BE2C (cell line): ENCODE measurements at regions not wholly inside any gene's neighbourhood (a gene's known extent, or its start where the extent isn't known, plus 50 kb on each side); places are given as distances from the start of the nearest gene placed in this dataset.
A peak's percentile ranks its signal among the peaks of the same experiment; 100 is the strongest.

ENCODE experiments used
- DNase-seq: peaks from one replicate; pipeline ENCODE4 v3.0.0-alpha.2; 2020
- H3K27me3 ChIP-seq: fragments of 250-450 bp; sonication (Bioruptor Pico); 2 replicates; pipeline ENCODE4 v1.5.1; 2020; ENCODE audit warnings: mild to moderate bottlenecking
- H3K36me3 ChIP-seq: fragments of 250-450 bp; sonication (Bioruptor Pico); 2 replicates; pipeline ENCODE4 v1.5.1; 2020; ENCODE audit warnings: mild to moderate bottlenecking
- H3K4me1 ChIP-seq: fragments of 250-450 bp; sonication (Bioruptor Pico); 2 replicates; pipeline ENCODE4 v1.5.1; 2020
- H3K4me3 ChIP-seq: 2 replicates; pipeline ENCODE4 v1.5.1; 2011; ENCODE audit warnings: low read depth, low read length
- H3K9me3 ChIP-seq: fragments of 250-450 bp; sonication (Bioruptor Pico); 2 replicates; pipeline ENCODE4 v1.5.1; 2020
- TF ChIP-seq, protein P1 (sequence below): IDR thresholded peaks from 2 replicates; pipeline ENCODE4 v1.5.1; 2012; ENCODE audit warnings: mild to moderate bottlenecking, low read depth, low read length

- TF ChIP-seq, protein P1, sequence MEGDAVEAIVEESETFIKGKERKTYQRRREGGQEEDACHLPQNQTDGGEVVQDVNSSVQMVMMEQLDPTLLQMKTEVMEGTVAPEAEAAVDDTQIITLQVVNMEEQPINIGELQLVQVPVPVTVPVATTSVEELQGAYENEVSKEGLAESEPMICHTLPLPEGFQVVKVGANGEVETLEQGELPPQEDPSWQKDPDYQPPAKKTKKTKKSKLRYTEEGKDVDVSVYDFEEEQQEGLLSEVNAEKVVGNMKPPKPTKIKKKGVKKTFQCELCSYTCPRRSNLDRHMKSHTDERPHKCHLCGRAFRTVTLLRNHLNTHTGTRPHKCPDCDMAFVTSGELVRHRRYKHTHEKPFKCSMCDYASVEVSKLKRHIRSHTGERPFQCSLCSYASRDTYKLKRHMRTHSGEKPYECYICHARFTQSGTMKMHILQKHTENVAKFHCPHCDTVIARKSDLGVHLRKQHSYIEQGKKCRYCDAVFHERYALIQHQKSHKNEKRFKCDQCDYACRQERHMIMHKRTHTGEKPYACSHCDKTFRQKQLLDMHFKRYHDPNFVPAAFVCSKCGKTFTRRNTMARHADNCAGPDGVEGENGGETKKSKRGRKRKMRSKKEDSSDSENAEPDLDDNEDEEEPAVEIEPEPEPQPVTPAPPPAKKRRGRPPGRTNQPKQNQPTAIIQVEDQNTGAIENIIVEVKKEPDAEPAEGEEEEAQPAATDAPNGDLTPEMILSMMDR, result no peak
- DNase-seq, result no peak
- no peaks in the 10 kb centered on the region for H3K36me3 ChIP-seq
- no peak overlapping the region for H3K4me3 ChIP-seq
- H3K9me3 ChIP-seq, result no peaks in the 10 kb centered on the region
- no peaks in the 10 kb centered on the region for H3K4me1 ChIP-seq
- no peaks in the 10 kb centered on the region for H3K27me3 ChIP-seq
Measured at GRCh38 chr6:26202201-26202611, 115.0 kb downstream of the HFE start.

- H3K27me3 ChIP-seq, result no peaks in the 10 kb centered on the region
- no peak overlapping the region for H3K4me3 ChIP-seq
- TF ChIP-seq, protein P1, result no peak
Measured at GRCh38 chr6:26202811-26203583, 115.8 kb downstream of the HFE start.

DNA sequence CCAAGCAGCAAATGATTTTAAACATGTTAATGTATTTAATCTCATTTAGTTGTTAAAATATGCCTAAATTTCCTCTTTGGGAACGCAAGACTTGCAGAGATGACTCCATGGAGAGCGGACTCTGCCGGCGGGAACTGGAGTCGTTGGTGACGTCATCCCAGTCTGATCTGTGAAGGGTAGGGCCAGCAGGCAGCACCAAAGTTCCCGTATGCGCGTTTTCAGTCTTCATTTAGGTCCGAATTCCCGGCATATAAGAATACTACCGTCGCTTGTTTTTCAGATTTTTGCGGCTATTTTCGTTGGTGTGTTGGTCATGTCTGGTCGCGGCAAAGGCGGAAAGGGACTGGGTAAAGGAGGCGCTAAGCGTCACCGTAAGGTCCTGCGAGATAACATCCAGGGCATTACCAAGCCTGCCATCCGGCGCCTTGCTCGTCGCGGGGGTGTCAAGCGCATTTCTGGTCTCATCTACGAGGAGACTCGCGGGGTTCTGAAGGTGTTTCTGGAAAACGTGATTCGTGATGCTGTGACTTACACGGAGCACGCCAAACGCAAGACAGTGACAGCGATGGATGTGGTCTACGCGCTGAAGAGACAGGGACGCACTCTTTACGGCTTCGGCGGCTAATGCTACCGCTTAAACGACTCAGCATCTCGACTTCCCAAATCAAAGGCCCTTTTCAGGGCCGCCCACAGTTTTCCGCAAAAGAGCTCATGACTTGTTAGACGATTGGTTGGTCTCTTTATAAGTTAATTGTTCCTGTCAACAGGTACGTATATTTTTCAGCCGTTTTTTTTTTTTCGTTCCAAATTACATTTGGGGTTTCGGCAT, 117.3 kb downstream of the HFE start:
- H3K9me3 ChIP-seq, result no peaks in the 10 kb centered on the region
- H3K4me3 ChIP-seq, result peak overlapping the region; percentile 82
- peak; percentile 95 for DNase-seq
- TF ChIP-seq, protein P1, result peak; percentile 41
- H3K27me3 ChIP-seq, result no peaks in the 10 kb centered on the region
- no peaks in the 10 kb centered on the region for H3K4me1 ChIP-seq
- no peaks in the 10 kb centered on the region for H3K36me3 ChIP-seq

More at GRCh38 chr6:26202811-26203583, 115.8 kb downstream of the HFE start:
- DNase-seq, result no peak
- no peaks in the 10 kb centered on the region for H3K4me1 ChIP-seq
- H3K36me3 ChIP-seq, result no peaks in the 10 kb centered on the region
- no peaks in the 10 kb centered on the region for H3K9me3 ChIP-seq

DNA sequence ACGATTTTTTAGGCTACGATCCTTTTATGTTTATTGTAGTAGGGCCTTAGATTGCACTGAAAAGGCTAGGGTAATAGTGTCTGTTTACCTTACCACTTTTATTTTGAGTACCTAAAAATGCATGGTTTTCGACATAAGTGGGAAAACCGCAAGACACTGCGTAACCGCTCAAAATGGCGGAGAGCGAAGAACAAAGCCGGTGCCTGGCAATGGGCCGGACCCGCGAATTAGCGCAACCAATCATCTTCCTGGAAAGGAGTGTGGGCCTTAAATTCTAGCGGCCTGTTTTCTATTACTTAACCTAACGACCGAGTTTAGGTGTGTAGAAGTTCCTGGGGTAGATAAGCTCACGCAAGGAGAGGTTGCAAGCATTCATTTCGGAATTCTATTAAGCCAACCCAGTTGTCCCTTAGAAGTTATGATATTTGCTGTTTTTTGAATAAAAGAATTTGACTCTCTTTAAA, 118.0 kb downstream of the HFE start:
- H3K36me3 ChIP-seq, result no peaks in the 10 kb centered on the region
- H3K27me3 ChIP-seq, result no peaks in the 10 kb centered on the region
- no peaks in the 10 kb centered on the region for H3K4me1 ChIP-seq
- peak overlapping the region; percentile 82 for H3K4me3 ChIP-seq
- no peaks in the 10 kb centered on the region for H3K9me3 ChIP-seq
- peak; percentile 87 for DNase-seq
- TF ChIP-seq, protein P1, result no peak

DNA sequence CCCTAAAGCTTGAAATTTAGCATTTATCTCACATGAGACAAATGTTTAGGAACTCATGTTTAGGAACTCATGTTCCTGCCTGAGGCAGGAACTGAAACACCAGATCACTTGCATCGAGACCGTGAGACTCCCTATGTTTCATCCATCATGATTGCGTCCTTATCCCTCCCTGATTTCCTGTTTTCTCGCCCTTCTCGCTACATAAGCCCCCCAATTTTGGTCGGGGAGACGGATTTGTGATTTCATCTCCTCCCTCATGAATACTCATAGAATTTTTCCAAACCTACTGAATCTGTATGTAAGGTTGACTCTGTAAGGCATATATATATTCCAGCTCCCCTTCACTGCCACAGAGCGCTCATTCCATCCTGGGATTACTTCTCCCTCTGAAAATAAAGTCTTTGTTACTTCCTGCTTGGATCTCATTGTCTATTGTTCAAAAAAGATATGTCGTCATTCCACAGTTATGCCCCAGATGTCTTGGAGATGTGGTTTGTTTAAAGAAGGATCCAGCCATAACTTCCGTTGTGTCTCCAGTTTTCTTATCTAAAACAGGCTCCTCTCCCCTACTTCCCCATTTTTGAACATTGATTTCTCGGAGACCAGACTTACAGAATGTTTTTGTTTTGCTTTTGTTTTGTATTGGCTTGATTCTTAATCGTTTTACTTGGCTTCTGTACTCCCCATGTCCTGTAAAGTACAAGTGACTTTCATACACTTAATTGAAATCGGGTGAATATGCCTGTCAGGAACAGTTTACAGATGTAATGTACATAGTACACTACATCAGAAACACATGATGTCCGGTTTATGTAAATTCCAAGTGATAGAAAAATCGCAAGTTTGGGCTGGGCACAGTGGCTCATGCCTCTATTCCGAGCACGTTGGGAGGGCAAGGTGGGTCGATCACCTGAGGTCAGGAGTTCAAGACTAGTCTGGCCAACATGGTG, 118.7 kb downstream of the HFE start:
- Histone ChIP-seq H3K9me3 (no peaks in the 10 kb centered on the region), H3K36me3 (no peaks in the 10 kb centered on the region), H3K4me1 (no peaks in the 10 kb centered on the region), H3K4me3 (peak overlapping the region; percentile 82), H3K27me3 (no peaks in the 10 kb centered on the region)
- no peak for DNase-seq
- TF ChIP-seq, protein P1, result no peak
